ENCODE measurements at regions not wholly inside any gene's neighbourhood (a gene's known extent, or its start where the extent isn't known, plus 50 kb on each side); places are given as distances from the start of the nearest gene placed in this dataset.

- TF ChIP-seq TCF12 (IDR thresholded peaks at IDR 0.05; ENCODE audit: low read depth): no peak
- no peak for TF ChIP-seq CEBPB (IDR thresholded peaks at IDR 0.05)
- no peak for TF ChIP-seq CREB1 (IDR thresholded peaks at IDR 0.05; ENCODE audit: low read depth)
- TF ChIP-seq NFIC (IDR thresholded peaks at IDR 0.05): no peak
- no peak for TF ChIP-seq TEAD4 (IDR thresholded peaks at IDR 0.05)
- TF ChIP-seq EGR1 (IDR thresholded peaks at IDR 0.05): no peak
- no peak for TF ChIP-seq YY1 (IDR thresholded peaks at IDR 0.05; ENCODE audit: low read depth)
- no peak for TF ChIP-seq ZBTB7A (IDR thresholded peaks at IDR 0.05; ENCODE audit: low read depth)
- no peak for TF ChIP-seq FOXM1 (IDR thresholded peaks at IDR 0.05; ENCODE audit: borderline replicate concordance, low read depth)
- no peak for TF ChIP-seq REST (IDR thresholded peaks at IDR 0.05; ENCODE audit: low read depth)
- TF ChIP-seq EP300 (IDR thresholded peaks at IDR 0.05; ENCODE audit: borderline replicate concordance): no peak
- no peak for TF ChIP-seq USF1 (IDR thresholded peaks at IDR 0.05)
- TF ChIP-seq RAD21 (IDR thresholded peaks at IDR 0.05; ENCODE audit: low read depth): no peak
- no peak for TF ChIP-seq MAX (IDR thresholded peaks at IDR 0.05)
- no peak for TF ChIP-seq TAF1 (IDR thresholded peaks at IDR 0.05; ENCODE audit: low read depth)
These were observed 153.9 kb upstream of the PCBD1 start for GRCh38 chr10:71042216-71042615.

GRCh38 chr10:71042699-71043098 is 154.3 kb upstream of the PCBD1 start:
- TF ChIP-seq CEBPB (IDR thresholded peaks at IDR 0.05): no peak
- TF ChIP-seq USF1 (IDR thresholded peaks at IDR 0.05): no peak
- TF ChIP-seq NFIC (IDR thresholded peaks at IDR 0.05): no peak
- no peak for TF ChIP-seq TEAD4 (IDR thresholded peaks at IDR 0.05)
- TF ChIP-seq EGR1 (IDR thresholded peaks at IDR 0.05): no peak
- TF ChIP-seq CREB1 (IDR thresholded peaks at IDR 0.05; ENCODE audit: low read depth): no peak
- TF ChIP-seq ZBTB7A (IDR thresholded peaks at IDR 0.05; ENCODE audit: low read depth): no peak
- TF ChIP-seq YY1 (IDR thresholded peaks at IDR 0.05; ENCODE audit: low read depth): no peak
- TF ChIP-seq EP300 (IDR thresholded peaks at IDR 0.05; ENCODE audit: borderline replicate concordance): no peak
- TF ChIP-seq RAD21 (IDR thresholded peaks at IDR 0.05; ENCODE audit: low read depth): no peak
- no peak for TF ChIP-seq FOXM1 (IDR thresholded peaks at IDR 0.05; ENCODE audit: borderline replicate concordance, low read depth)
- no peak for TF ChIP-seq REST (IDR thresholded peaks at IDR 0.05; ENCODE audit: low read depth)
- TF ChIP-seq TCF12 (IDR thresholded peaks at IDR 0.05; ENCODE audit: low read depth): no peak
- no peak for TF ChIP-seq TAF1 (IDR thresholded peaks at IDR 0.05; ENCODE audit: low read depth)
- TF ChIP-seq MAX (IDR thresholded peaks at IDR 0.05): no peak

- TF ChIP-seq CEBPB (IDR thresholded peaks at IDR 0.05) (no peak), YY1 (IDR thresholded peaks at IDR 0.05; ENCODE audit: low read depth) (no peak), TCF12 (IDR thresholded peaks at IDR 0.05; ENCODE audit: low read depth) (no peak), MAX (IDR thresholded peaks at IDR 0.05) (no peak), ZBTB7A (IDR thresholded peaks at IDR 0.05; ENCODE audit: low read depth) (no peak), CREB1 (IDR thresholded peaks at IDR 0.05; ENCODE audit: low read depth) (no peak), TEAD4 (IDR thresholded peaks at IDR 0.05) (no peak), USF1 (IDR thresholded peaks at IDR 0.05) (no peak)
These were observed 155.5 kb upstream of the PCBD1 start for GRCh38 chr10:71043858-71044257.

GRCh38 chr10:71044720-71045119 is 156.4 kb upstream of the PCBD1 start:
- no peak for TF ChIP-seq FOXM1 (IDR thresholded peaks at IDR 0.05; ENCODE audit: borderline replicate concordance, low read depth)
- TF ChIP-seq REST (IDR thresholded peaks at IDR 0.05; ENCODE audit: low read depth): no peak
- TF ChIP-seq TAF1 (IDR thresholded peaks at IDR 0.05; ENCODE audit: low read depth): no peak
- no peak for TF ChIP-seq NFIC (IDR thresholded peaks at IDR 0.05)
- no peak for TF ChIP-seq RAD21 (IDR thresholded peaks at IDR 0.05; ENCODE audit: low read depth)
- no peak for TF ChIP-seq TEAD4 (IDR thresholded peaks at IDR 0.05)
- no peak for TF ChIP-seq CREB1 (IDR thresholded peaks at IDR 0.05; ENCODE audit: low read depth)
- no peak for TF ChIP-seq MAX (IDR thresholded peaks at IDR 0.05)
- no peak for TF ChIP-seq YY1 (IDR thresholded peaks at IDR 0.05; ENCODE audit: low read depth)
- TF ChIP-seq ZBTB7A (IDR thresholded peaks at IDR 0.05; ENCODE audit: low read depth): no peak
- no peak for TF ChIP-seq EP300 (IDR thresholded peaks at IDR 0.05; ENCODE audit: borderline replicate concordance)
- no peak for TF ChIP-seq TCF12 (IDR thresholded peaks at IDR 0.05; ENCODE audit: low read depth)
- no peak for TF ChIP-seq EGR1 (IDR thresholded peaks at IDR 0.05)
- no peak for TF ChIP-seq USF1 (IDR thresholded peaks at IDR 0.05)
- TF ChIP-seq CEBPB (IDR thresholded peaks at IDR 0.05): no peak

Data from Ishikawa (cell line).